NB4 (cell line): ENCODE measurements at regions not wholly inside any gene's neighbourhood (a gene's known extent, or its start where the extent isn't known, plus 50 kb on each side); places are given as distances from the start of the nearest gene placed in this dataset.
A peak's percentile ranks its signal among the peaks of the same experiment; 100 is the strongest.

Experiments used
- DNase-seq: peaks from one replicate; pipeline ENCODE4 v3.0.0; 2010; ENCODE audit warnings: low read depth
- H3K4me3 ChIP-seq: one replicate; pipeline ENCODE4 v1.5.1; 2011; ENCODE audit warnings: mild to moderate bottlenecking, low read depth, low read length, moderate library complexity
- MYC ChIP-seq: IDR thresholded peaks from 2 replicates; pipeline ENCODE4 v1.6.1; 2011; ENCODE audit warnings: low read depth, low read length
- POLR2A ChIP-seq: IDR thresholded peaks from 2 replicates; pipeline ENCODE4 v1.6.1; 2011; ENCODE audit warnings: mild to moderate bottlenecking; ENCODE audit not compliant: insufficient read length; ENCODE audit errors: extremely low read depth
- TF ChIP-seq, protein P1 (sequence below): IDR thresholded peaks from 2 replicates; pipeline ENCODE4 v1.6.1; 2011; ENCODE audit warnings: low read depth, low read length
- TF ChIP-seq, protein P2 (sequence below): IDR thresholded peaks from one replicate; pipeline ENCODE4 v1.5.1; 2012; ENCODE audit warnings: low read depth, low read length

- TF ChIP-seq POLR2A (no peak), MYC (no peak)
- TF ChIP-seq, protein P1, sequence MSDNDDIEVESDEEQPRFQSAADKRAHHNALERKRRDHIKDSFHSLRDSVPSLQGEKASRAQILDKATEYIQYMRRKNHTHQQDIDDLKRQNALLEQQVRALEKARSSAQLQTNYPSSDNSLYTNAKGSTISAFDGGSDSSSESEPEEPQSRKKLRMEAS = no peak
- TF ChIP-seq, protein P2, sequence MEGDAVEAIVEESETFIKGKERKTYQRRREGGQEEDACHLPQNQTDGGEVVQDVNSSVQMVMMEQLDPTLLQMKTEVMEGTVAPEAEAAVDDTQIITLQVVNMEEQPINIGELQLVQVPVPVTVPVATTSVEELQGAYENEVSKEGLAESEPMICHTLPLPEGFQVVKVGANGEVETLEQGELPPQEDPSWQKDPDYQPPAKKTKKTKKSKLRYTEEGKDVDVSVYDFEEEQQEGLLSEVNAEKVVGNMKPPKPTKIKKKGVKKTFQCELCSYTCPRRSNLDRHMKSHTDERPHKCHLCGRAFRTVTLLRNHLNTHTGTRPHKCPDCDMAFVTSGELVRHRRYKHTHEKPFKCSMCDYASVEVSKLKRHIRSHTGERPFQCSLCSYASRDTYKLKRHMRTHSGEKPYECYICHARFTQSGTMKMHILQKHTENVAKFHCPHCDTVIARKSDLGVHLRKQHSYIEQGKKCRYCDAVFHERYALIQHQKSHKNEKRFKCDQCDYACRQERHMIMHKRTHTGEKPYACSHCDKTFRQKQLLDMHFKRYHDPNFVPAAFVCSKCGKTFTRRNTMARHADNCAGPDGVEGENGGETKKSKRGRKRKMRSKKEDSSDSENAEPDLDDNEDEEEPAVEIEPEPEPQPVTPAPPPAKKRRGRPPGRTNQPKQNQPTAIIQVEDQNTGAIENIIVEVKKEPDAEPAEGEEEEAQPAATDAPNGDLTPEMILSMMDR = no peak
- H3K4me3 ChIP-seq = no peak overlapping the region
- DNase-seq = no peak
These were observed 277.1 kb downstream of the KLF5 start for GRCh38 chr13:73335944-73336343.

DNA sequence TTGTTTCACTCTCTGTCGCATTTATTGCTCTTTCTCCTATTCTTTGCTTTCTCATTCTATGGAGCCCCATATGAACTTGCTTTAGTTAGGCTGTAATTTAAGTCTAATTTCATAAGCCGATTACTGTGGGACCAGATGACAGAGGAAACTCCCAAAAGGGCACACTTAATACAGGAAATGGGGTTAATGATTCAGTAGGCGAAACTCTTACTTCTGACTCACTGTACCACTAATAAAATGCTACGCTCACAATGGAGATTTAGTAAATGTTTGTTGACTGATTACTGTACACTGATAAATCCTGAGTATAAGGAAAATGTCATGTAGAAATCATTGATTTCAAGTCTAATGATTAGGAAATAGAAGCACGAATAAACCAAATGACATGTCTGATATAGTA is 276.4 kb downstream of the KLF5 start:
- no peak overlapping the region for H3K4me3 ChIP-seq
- no peak for TF ChIP-seq MYC
- TF ChIP-seq, protein P1 = no peak
- TF ChIP-seq, protein P2 = no peak
- no peak for TF ChIP-seq POLR2A
- DNase-seq = peak; percentile 10

DNA sequence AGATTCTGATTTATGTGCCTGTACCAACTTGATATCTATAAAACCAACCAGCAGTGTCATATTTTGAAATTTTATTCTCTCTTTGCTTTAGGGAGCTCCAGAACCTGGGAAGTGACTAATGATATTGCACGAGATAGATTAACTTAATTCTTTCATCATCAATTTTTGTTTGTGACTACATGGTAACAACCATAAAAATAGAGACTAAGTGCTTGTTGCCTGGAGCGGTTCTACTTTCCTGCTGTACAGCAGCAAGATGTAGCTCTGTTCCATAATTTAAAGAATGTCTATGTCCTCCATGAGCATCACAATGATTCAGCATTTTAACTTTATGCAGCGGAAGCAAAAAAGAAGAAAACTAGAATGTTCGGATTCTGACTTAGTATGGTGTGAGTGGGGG is 275.6 kb downstream of the KLF5 start:
- DNase-seq = no peak
- TF ChIP-seq POLR2A (no peak), MYC (no peak)
- TF ChIP-seq, protein P1 = no peak
- TF ChIP-seq, protein P2 = no peak
- no peak overlapping the region for H3K4me3 ChIP-seq

- TF ChIP-seq, protein P1 = no peak
- TF ChIP-seq MYC = no peak
- TF ChIP-seq POLR2A = no peak
- TF ChIP-seq, protein P2 = no peak
- no peak overlapping the region for H3K4me3 ChIP-seq
- no peak for DNase-seq
These were observed 272.8 kb downstream of the KLF5 start for GRCh38 chr13:73331556-73331955.

DNA sequence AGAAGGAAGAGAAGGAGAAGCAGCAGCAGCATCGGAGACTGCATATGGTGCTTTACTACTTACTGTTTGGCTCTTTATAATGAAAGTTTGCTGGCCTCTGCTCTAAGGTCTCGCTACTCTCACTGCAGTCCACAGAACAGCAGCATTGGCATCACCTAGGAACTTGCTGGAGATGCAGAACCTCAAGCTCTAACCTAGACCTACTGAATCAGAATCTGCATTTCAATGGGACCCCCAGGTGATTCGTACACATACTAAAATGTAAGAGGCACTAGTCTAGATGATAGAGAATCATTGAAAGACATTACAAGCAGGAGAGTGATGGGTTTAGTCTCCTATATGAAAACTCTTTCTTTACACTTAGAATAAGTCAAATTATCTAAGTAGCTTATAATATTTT is 270.6 kb downstream of the KLF5 start:
- no peak for DNase-seq
- no peak for TF ChIP-seq POLR2A
- TF ChIP-seq, protein P1 = no peak
- TF ChIP-seq MYC = no peak
- TF ChIP-seq, protein P2 = no peak
- no peak overlapping the region for H3K4me3 ChIP-seq

GRCh38 chr13:73327579-73327978 is 268.8 kb downstream of the KLF5 start:
- no peak for DNase-seq
- TF ChIP-seq POLR2A = no peak
- TF ChIP-seq, protein P2 = no peak
- TF ChIP-seq MYC = no peak
- TF ChIP-seq, protein P1 = no peak
- H3K4me3 ChIP-seq = no peak overlapping the region
